HG03565 (cell line): ENCODE measurements at regions not wholly inside any gene's neighbourhood (a gene's known extent, or its start where the extent isn't known, plus 50 kb on each side); places are given as distances from the start of the nearest gene placed in this dataset.

Experiments
- ATAC-seq: cut with Tn5 transposase; IDR thresholded peaks from one replicate; pipeline ENCODE4 v1.9.1; 2021; ENCODE audit warnings: mild to moderate bottlenecking, moderate library complexity; ENCODE audit not compliant: unreplicated experiment

DNA sequence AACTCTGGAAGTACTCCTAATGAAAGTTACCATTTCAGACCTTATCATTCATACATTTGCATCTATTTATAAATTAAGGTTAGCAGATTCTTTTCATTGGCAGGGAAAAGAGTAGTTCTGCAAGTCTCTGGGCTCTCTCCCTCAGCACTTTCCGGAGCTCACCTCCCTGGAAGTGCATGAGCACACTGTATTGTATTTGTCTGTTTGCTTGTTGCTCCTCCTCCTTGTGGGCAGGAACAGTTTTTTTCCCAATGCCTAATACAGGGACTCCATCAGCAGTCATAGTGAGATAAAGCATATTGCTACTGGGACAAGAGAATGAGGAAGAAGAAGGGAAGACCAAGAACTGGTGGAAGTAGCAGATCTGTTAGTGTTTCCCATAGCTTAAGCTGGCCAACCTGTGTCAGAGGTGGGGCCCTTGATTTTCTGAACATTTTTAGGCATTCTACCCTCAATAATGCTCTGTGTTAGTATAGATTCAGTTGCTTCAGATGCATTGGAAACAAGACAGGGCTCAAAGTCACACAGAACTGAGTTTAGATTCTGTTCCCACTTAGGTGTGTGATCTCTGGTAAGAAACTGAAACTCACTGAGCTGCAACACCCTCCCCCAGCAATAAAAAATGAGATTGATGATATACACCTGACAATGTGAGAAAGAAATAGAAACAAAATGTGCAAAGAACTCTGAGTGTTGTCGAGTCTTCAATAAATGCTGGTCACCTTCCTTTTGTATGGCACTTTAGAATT is 407.8 kb downstream of the TUSC7 start:
- no peak for ATAC-seq

- ATAC-seq = no peak
Observed at GRCh38 chr3:117118604-117119003, 409.0 kb downstream of the TUSC7 start.

DNA sequence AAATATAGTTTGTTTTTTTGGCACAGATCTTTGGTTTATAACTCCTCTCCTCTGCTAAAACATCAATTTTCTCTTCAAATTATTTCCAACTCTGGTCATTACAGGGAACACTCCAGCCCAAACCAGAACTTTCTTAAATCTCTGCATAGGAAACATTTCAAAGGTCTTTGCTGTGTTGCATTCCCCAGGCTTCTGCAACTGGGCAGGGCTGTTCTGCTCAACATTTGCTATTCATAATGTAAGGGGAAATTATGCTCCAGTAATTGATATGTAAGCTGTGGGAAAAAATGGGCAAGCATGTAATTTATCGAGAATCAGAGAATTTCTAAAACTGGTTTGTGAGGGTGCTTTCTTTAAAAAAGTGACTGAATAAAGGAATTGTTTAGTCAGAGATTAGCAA is 410.4 kb downstream of the TUSC7 start:
- no peak for ATAC-seq

GRCh38 chr3:117122609-117123008 is 413.0 kb downstream of the TUSC7 start:
- ATAC-seq = no peak

DNA sequence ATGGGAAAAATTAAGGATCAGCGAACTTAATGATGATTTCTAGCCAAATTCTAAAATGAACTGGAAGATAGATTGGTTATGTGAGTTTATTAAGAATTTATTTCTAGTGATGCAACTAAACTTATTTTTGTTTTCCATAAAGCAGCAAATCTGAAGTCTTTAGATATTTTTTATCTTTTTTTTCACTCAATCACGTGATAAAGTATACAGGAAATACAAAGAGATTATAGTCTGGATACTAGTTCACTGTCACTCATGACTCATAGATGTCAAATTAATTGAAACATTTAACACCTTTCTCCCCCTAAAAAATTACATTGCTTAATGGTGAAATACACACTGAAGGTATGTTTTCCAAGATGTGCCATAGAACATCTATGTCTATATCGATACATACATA is 416.9 kb downstream of the TUSC7 start:
- ATAC-seq = no peak

DNA sequence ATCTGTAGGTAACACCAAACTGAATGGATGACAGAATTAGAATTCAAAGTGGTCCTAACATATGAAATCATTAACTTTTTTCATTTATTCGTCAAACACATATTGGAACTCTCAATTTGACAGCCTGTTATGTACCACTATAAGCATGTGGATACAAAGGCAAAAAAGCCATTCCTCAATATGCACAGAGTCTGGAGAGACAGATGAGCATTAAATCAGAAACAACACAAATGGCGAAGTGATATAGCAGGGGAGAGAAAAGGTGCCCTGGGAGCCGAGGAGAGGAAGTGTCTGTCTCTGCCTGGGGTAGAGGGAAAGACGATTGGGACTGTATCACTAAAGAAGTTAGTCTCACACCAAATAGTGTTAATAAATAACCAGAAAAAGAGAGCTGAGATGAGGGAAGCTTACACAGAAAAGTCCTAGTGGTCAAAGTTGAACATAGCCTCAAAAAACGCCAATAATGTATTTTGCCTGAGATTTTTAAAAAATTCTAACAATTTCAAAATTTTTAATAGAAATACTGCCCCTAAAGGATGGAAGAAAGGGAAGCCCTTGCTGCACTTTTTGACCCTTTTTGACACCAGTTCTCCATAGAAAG is 417.5 kb downstream of the TUSC7 start:
- no peak for ATAC-seq

DNA sequence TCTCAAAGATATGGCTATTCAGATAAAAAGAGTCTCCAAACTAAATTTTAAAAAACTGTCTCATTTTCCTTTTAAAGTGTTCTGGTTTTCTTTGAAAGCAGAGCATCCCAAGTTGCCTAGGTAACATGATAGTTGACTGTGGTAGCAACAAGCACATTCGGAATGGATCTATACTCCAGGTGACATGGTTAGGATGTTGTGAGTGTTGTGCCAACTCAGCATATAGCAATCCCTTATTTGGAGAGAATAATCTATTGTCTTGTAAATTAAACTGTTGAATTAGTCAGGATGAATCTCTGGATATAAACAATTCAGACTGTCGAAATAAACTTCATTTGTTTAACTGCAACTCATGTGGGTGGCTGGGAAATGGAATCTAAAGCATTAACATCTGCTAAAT is 418.6 kb downstream of the TUSC7 start:
- no peak for ATAC-seq

- ATAC-seq = no peak
Observed at GRCh38 chr3:117128872-117129271, 419.3 kb downstream of the TUSC7 start.

- ATAC-seq = no peak
Observed at GRCh38 chr3:117129516-117129915, 419.9 kb downstream of the TUSC7 start.

DNA sequence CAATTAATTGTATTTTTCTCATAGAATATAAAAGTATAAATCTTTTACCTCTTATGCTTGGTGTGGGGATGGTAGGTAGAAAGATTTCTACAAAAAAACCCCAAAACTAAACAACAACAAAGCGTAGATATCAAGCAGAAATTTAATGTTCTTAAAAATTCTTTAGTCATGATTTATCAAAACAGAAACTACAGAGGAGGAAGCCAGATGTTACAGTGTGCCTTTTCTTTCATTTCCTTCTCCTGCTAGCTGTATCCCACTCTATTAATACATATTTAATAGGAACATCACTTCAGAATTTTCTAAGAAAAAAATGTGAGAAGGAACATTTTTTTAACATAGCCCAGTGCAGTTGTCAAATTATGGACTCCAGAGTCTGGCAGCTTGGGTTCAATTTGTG is 420.6 kb downstream of the TUSC7 start:
- ATAC-seq = no peak

- no peak for ATAC-seq
Observed at GRCh38 chr3:117131259-117131658, 421.7 kb downstream of the TUSC7 start.

DNA sequence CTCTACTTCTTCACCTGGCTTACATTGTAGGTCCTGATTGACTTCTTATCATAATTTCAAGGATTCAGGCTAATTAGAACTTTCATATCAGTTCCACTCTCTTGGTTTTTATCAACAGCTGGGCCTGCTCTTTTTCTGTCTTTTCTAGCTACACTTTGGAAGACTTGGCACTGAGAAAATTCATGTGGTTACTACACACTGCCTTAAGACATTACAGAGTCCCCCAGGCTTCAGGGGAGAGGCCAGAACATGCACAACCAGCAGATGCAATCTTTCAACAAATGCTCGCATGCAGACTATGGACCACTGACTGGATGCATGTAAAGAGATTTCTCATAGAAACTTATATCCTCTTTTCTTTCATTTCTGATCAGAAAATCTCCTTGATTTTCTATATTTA is 423.5 kb downstream of the TUSC7 start:
- no peak for ATAC-seq

DNA sequence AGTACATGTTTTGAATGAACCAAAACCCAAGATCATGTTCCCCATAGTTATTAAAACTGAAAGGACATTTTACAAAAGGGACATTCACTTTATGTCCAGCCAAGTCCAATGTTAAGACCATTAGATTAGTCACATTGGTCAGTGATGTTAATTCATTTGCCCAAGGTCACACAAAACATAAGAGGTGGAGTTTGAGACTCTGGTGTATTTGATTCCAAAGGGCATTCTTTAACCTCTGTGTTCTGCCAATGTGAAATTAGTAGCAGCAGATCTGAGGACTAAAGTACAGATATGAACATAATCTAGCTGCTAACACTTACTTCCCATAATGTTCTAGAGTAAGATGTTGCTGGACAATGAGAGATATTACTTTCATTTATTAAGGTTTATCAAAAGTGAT is 425.6 kb downstream of the TUSC7 start:
- ATAC-seq = no peak

DNA sequence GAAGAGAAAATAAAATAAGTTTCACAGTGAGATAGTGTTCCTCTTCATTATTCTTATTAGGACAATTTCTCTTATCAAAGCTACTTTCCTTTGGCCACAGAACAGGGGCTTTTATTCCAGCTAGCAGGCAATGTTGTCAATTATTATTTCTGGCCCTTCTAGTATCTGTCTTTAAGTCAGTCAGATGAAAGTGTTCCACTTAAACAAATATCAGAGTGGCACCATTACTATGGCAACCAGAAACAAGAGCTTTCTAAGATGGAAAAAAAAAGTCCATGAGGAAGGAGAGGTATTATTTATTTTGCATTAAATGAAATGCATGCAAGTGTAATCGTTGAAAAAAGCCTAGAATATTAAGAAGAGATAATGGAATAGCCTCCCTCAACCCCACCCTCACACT is 426.4 kb downstream of the TUSC7 start:
- ATAC-seq = no peak

GRCh38 chr3:117137065-117137464 is 427.5 kb downstream of the TUSC7 start:
- ATAC-seq = no peak

- ATAC-seq = no peak
Observed at GRCh38 chr3:117139681-117140080, 430.1 kb downstream of the TUSC7 start.

- no peak for ATAC-seq
Observed at GRCh38 chr3:117141812-117142211, 432.2 kb downstream of the TUSC7 start.

GRCh38 chr3:117144853-117145252 is 435.3 kb downstream of the TUSC7 start:
- no peak for ATAC-seq

DNA sequence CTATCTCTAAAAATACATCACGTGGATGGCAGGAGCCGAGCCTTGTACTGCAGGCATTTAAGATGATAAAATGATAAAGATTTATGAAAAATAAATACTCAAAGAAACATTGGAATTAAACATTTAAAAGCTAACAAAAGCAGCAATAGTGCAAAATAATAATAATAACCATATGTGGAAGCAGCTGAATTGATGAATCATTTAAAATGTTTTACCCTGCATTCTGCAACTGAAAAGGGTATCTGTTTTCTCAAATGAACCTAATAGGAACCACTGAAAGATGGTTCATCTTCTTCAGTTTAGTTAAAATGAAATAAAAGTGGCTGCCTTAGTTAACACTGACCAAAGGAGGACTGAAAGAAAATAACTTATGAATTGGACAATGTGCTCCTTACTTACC is 436.1 kb downstream of the TUSC7 start:
- no peak for ATAC-seq

DNA sequence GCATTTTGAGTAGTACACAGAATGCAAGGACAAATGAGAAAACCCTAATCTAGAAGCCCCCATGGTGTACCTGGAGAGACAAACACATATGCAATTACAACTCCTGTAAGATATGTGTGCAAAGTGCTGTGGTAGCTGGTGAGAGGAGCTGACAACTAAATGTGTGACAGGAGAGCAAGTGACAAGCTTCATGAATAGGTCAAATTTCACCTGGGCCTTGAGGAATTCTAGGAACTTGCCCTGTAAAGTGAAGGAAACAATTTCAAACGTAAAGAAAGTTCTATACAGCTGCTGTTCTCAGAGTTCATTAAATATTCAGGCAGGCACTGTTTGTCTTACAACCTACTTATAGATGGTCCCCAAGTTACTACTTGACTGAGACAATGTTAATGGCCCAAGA is 437.0 kb downstream of the TUSC7 start:
- ATAC-seq = no peak

DNA sequence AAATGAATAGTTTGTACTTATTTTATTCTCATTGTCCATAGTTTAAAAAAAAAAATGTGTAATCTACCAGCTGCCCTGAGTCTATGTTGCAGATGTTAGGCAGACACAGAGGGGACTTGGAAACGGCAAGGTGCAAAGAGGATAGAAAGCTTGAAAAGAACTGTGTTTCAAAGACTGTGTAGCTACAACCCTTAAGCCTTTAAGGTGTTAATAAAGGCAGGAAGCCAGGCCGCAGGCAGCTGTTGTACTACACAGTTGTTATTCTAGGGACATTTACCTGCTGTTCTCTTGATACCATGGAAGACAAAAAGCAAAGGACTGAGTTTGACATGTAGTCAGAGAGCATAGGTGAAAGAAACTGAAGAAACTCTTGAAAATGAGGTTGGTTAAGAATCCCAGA is 440.0 kb downstream of the TUSC7 start:
- no peak for ATAC-seq

DNA sequence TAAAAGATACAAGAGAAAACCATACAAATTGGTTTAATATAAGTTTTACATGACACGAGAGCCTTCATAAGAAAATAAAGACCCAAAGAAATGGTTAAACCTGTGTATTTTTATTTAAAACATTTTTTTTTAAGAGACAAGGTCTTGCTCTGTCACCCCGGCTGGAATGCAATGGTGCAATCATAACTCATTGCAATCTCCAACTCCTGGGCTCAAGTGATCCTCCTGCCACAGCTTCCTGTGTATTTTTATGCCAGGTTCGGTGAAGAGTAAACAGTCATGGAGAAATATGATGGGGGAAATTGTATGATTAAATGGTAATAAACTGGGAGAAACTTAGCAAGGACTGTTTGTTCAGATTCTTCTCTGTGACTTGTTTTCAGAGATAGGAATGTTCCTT is 441.0 kb downstream of the TUSC7 start:
- no peak for ATAC-seq

DNA sequence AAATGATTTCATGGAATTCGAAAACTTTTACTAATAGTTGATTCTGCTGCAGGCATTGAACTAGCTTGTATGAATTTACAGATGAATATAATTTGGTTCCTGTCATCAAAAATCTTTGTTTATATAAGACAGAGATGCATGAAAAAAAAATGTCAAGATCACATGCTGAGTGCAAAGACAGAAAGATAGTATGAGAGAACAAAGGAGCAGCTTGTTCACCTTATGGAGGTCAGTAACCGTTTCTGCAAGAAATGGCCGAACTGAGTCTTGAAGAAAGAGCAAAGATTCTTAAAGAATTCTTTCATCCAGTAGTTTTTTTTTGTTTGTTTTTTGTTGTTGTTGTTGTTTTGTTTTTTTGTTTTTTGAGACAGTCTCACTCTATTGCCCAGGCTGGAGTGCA is 450.6 kb downstream of the TUSC7 start:
- ATAC-seq = no peak
